ENCODE measurements at regions not wholly inside any gene's neighbourhood (a gene's known extent, or its start where the extent isn't known, plus 50 kb on each side); places are given as distances from the start of the nearest gene placed in this dataset.

- intact Hi-C loops (cut with micrococcal nuclease; ENCODE audit: unreplicated experiment) (no loop called here), in situ Hi-C loops (cut with MboI) (no loop called here)
- BruUV-seq (replicated peaks) = no TSS peak
- Histone ChIP-seq H3K4me2 (ENCODE audit: control insufficient read depth, insufficient read depth) (no peak overlapping the region), H3K79me2 (ENCODE audit: control insufficient read depth, insufficient read depth, low read length) (no peaks in the 10 kb centered on the region), H3K27me3 (replicated peaks in 1 of 2; ENCODE audit: control insufficient read depth in 2 of 2, insufficient read depth in 2 of 2, low read length in 1 of 2) (no peaks in the 10 kb centered on the region), H3K27ac (ENCODE audit: control insufficient read depth, insufficient read depth) (no peak overlapping the region), H3K4me3 (no peak overlapping the region), H2AFZ (ENCODE audit: control insufficient read depth, low read depth, low read length) (no peak overlapping the region), H3K36me3 (ENCODE audit: control insufficient read depth in 2 of 2, insufficient read depth in 2 of 2, low read length in 1 of 2) (no peaks in the 10 kb centered on the region), H3K9ac (ENCODE audit: control insufficient read depth, insufficient read depth, low read length) (no peak overlapping the region), H3K4me1 (ENCODE audit: control insufficient read depth, insufficient read depth, low read length) (no peaks in the 10 kb centered on the region), H3K9me3 (replicated peaks; ENCODE audit: control insufficient read depth, insufficient read depth, low read length) (no peaks in the 10 kb centered on the region), H4K20me1 (ENCODE audit: control insufficient read depth, insufficient read depth) (no peaks in the 10 kb centered on the region)
- ChIA-PET SMC1A (ENCODE audit: uncharacterized antibody, unreplicated experiment) (no interaction called here), POLR2A (no interaction called here), RAD21 (ENCODE audit: unreplicated experiment) (no interaction called here), CTCF (no interaction called here)
- no peak for DNase-seq (ENCODE audit: low read depth, low spot score)
- WGBS (ENCODE audit: insufficient coverage, insufficient replicate concordance, low lambda C conversion rate, missing lambda C conversion rate) = 33% methylated on average over 3 of the region's 3 CpGs
- no peak for ATAC-seq
- no peak for FAIRE-seq
- TF ChIP-seq MYC (IDR thresholded peaks at IDR 0.05; ENCODE audit: insufficient read depth, insufficient read length, insufficient replicate concordance, low read length, severe bottlenecking) (no peak), FOS (IDR thresholded peaks at IDR 0.05; ENCODE audit: borderline replicate concordance, extremely low read depth, insufficient read length) (no peak)
These were observed 319.6 kb upstream of the E2F7 start for GRCh38 chr12:77384941-77385340.

GRCh38 chr12:77382096-77382742, 316.9 kb upstream of the E2F7 start:
- Histone ChIP-seq H3K9me3 (replicated peaks; ENCODE audit: control insufficient read depth, insufficient read depth, low read length) (no peaks in the 10 kb centered on the region), H3K4me3 (no peak overlapping the region), H3K9ac (ENCODE audit: control insufficient read depth, insufficient read depth, low read length) (no peak overlapping the region), H3K27ac (ENCODE audit: control insufficient read depth, insufficient read depth) (no peak overlapping the region), H3K27me3 (replicated peaks in 1 of 2; ENCODE audit: control insufficient read depth in 2 of 2, insufficient read depth in 2 of 2, low read length in 1 of 2) (no peaks in the 10 kb centered on the region), H4K20me1 (ENCODE audit: control insufficient read depth, insufficient read depth) (no peaks in the 10 kb centered on the region), H3K4me2 (ENCODE audit: control insufficient read depth, insufficient read depth) (no peak overlapping the region), H3K79me2 (ENCODE audit: control insufficient read depth, insufficient read depth, low read length) (no peaks in the 10 kb centered on the region), H3K36me3 (ENCODE audit: control insufficient read depth in 2 of 2, insufficient read depth in 2 of 2, low read length in 1 of 2) (no peaks in the 10 kb centered on the region), H2AFZ (ENCODE audit: control insufficient read depth, low read depth, low read length) (no peak overlapping the region), H3K4me1 (ENCODE audit: control insufficient read depth, insufficient read depth, low read length) (no peaks in the 10 kb centered on the region)
- POLR2A ChIA-PET = no interaction called here
- RAD21 ChIA-PET (ENCODE audit: unreplicated experiment) = no interaction called here
- no TSS peak for BruUV-seq (replicated peaks)
- ATAC-seq (no peak), DNase-seq (ENCODE audit: low read depth, low spot score) (no peak), FAIRE-seq (no peak)
- CTCF ChIA-PET = no interaction called here
- in situ Hi-C loops (cut with MboI) = no loop called here
- 40% methylated on average over 5 of the region's 5 CpGs for WGBS (ENCODE audit: insufficient coverage, insufficient replicate concordance, low lambda C conversion rate, missing lambda C conversion rate)
- intact Hi-C loops (cut with micrococcal nuclease; ENCODE audit: unreplicated experiment) = no loop called here
- SMC1A ChIA-PET (ENCODE audit: uncharacterized antibody, unreplicated experiment) = no interaction called here
- TF ChIP-seq PKNOX1 (IDR thresholded peaks at IDR 0.05) = no peak
- TF ChIP-seq ESRRA (IDR thresholded peaks at IDR 0.05; ENCODE audit: low read length) = no peak
- no peak for TF ChIP-seq MXI1 (IDR thresholded peaks at IDR 0.05; ENCODE audit: low read depth, low read length)
- no peak for TF ChIP-seq FOXK2 (IDR thresholded peaks at IDR 0.05)
- TF ChIP-seq GATAD2B (conservative IDR thresholded peaks at IDR 0.05; ENCODE audit: low read depth) = no peak
- no peak for TF ChIP-seq NR2F1 (conservative IDR thresholded peaks at IDR 0.05)
- TF ChIP-seq FOXM1 (IDR thresholded peaks at IDR 0.05; ENCODE audit: low read depth, low read length) = no peak
- TF ChIP-seq EZH2 (IDR thresholded peaks at IDR 0.05; ENCODE audit: borderline replicate concordance, control insufficient read depth, low read depth, low read length) = no peak
- TF ChIP-seq MTA2 (IDR thresholded peaks at IDR 0.05; ENCODE audit: low read depth) = no peak
- no peak for TF ChIP-seq PML (IDR thresholded peaks at IDR 0.05; ENCODE audit: low read length)
- TF ChIP-seq ZZZ3 (IDR thresholded peaks at IDR 0.05; ENCODE audit: control insufficient read depth, insufficient read length, low read depth) = no peak
- no peak for TF ChIP-seq E2F8 (IDR thresholded peaks at IDR 0.05; ENCODE audit: low read depth, partially characterized antibody)
- no peak for TF ChIP-seq NRF1 (conservative IDR thresholded peaks at IDR 0.05; ENCODE audit: low read depth, low read length)

Data from GM12878 (cell line).